ENCODE measurements at regions not wholly inside any gene's neighbourhood (a gene's known extent, or its start where the extent isn't known, plus 50 kb on each side); places are given as distances from the start of the nearest gene placed in this dataset.

GRCh38 chrX:68930542-68931317, 101.9 kb downstream of the EFNB1 start:
- no peak for DNase-seq (ENCODE audit: low read depth in 4 of 4, low spot score in 3 of 4)

- no peak for DNase-seq (ENCODE audit: low read depth in 4 of 4, low spot score in 3 of 4)
These were observed 100.7 kb downstream of the EFNB1 start for GRCh38 chrX:68929332-68930150.

- DNase-seq (ENCODE audit: low read depth in 4 of 4, low spot score in 3 of 4): no peak
These were observed 99.6 kb downstream of the EFNB1 start for GRCh38 chrX:68928401-68928800.

- no peak for DNase-seq (ENCODE audit: low read depth in 4 of 4, low spot score in 3 of 4)
These were observed 98.4 kb downstream of the EFNB1 start for GRCh38 chrX:68927178-68927577.

GRCh38 chrX:68923147-68923546, 94.3 kb downstream of the EFNB1 start:
- no peak for DNase-seq (ENCODE audit: low read depth in 4 of 4, low spot score in 3 of 4)

- DNase-seq (ENCODE audit: low read depth in 4 of 4, low spot score in 3 of 4): no peak
These were observed 93.2 kb downstream of the EFNB1 start for GRCh38 chrX:68922013-68922412.

GRCh38 chrX:68920561-68920960, 91.7 kb downstream of the EFNB1 start:
- no peak for DNase-seq (ENCODE audit: low read depth in 4 of 4, low spot score in 3 of 4)

GRCh38 chrX:68919707-68920106, 90.9 kb downstream of the EFNB1 start:
- DNase-seq (ENCODE audit: low read depth in 4 of 4, low spot score in 3 of 4): no peak

GRCh38 chrX:68918202-68918601, 89.4 kb downstream of the EFNB1 start:
- DNase-seq (ENCODE audit: low read depth in 4 of 4, low spot score in 3 of 4): no peak

- DNase-seq (ENCODE audit: low read depth in 4 of 4, low spot score in 3 of 4): no peak
These were observed 89.0 kb downstream of the EFNB1 start for GRCh38 chrX:68917799-68918198.

- no peak for DNase-seq (ENCODE audit: low read depth in 4 of 4, low spot score in 3 of 4)
These were observed 88.1 kb downstream of the EFNB1 start for GRCh38 chrX:68916891-68917290.

- DNase-seq (ENCODE audit: low read depth in 4 of 4, low spot score in 3 of 4): no peak
These were observed 87.0 kb downstream of the EFNB1 start for GRCh38 chrX:68915778-68916177.

GRCh38 chrX:68914479-68914946, 85.7 kb downstream of the EFNB1 start:
- DNase-seq (ENCODE audit: low read depth in 4 of 4, low spot score in 3 of 4): no peak

GRCh38 chrX:68913249-68913547, 84.4 kb downstream of the EFNB1 start:
- DNase-seq (ENCODE audit: low read depth in 4 of 4, low spot score in 3 of 4): no peak

GRCh38 chrX:68912113-68912512, 83.3 kb downstream of the EFNB1 start:
- no peak for DNase-seq (ENCODE audit: low read depth in 4 of 4, low spot score in 3 of 4)

GRCh38 chrX:68910731-68911428, 82.1 kb downstream of the EFNB1 start:
- no peak for DNase-seq (ENCODE audit: low read depth in 4 of 4, low spot score in 3 of 4)

- no peak for DNase-seq (ENCODE audit: low read depth in 4 of 4, low spot score in 3 of 4)
These were observed 81.1 kb downstream of the EFNB1 start for GRCh38 chrX:68909945-68910344.

- DNase-seq (ENCODE audit: low read depth in 4 of 4, low spot score in 3 of 4): no peak
These were observed 79.2 kb downstream of the EFNB1 start for GRCh38 chrX:68908071-68908470.

- no peak for DNase-seq (ENCODE audit: low read depth in 4 of 4, low spot score in 3 of 4)
These were observed 74.1 kb downstream of the EFNB1 start for GRCh38 chrX:68902706-68903504.

GRCh38 chrX:68901519-68901918, 72.7 kb downstream of the EFNB1 start:
- no peak for DNase-seq (ENCODE audit: low read depth in 4 of 4, low spot score in 3 of 4)

GRCh38 chrX:68898598-68898997, 69.8 kb downstream of the EFNB1 start:
- DNase-seq (ENCODE audit: low read depth in 4 of 4, low spot score in 3 of 4): no peak
